IMR-90 (cell line): ENCODE measurements at regions not wholly inside any gene's neighbourhood (a gene's known extent, or its start where the extent isn't known, plus 50 kb on each side); places are given as distances from the start of the nearest gene placed in this dataset.

Experiments used
- ATAC-seq: fragments of 200-7000 bp; cut with Tn5 transposase; 2 replicates; pipeline ENCODE4 v1.9.1; 2020; ENCODE audit warnings: low read depth, mild to moderate bottlenecking, moderate library complexity
- BruUV-seq: library from RNA; stranded (reverse); fragments of 400-500 nt; replicated peaks from 2 replicates; lab custom pipeline; 2021; lab: Mats Ljungman, UMichigan
- CTCF ChIA-PET: fragments of 300-600 bp; formaldehyde crosslinking; extraction: SDS; loops from one replicate; lab custom pipeline; 2021; ENCODE audit warnings: antibody characterized with exemption; lab: Yijun Ruan, JAX
- POLR2A ChIA-PET: fragments of 300-600 bp; sonication (Branson Sonifier 250); formaldehyde crosslinking; loops from one replicate; lab custom pipeline; 2022; ENCODE audit warnings: antibody characterized with exemption; ENCODE audit not compliant: unreplicated experiment; lab: Charles Lee
- DNase-seq: peaks from one replicate; pipeline ENCODE4 v3.0.0; 2013
- H2AFZ ChIP-seq: replicated peaks from 2 replicates; pipeline ENCODE3; 2013; ENCODE audit warnings: low read length, mild to moderate bottlenecking; ENCODE audit not compliant: poor library complexity
- H2AK5ac ChIP-seq: 2 replicates; pipeline ENCODE4 v1.6.1; 2013; ENCODE audit warnings: low read depth, low read length, inconsistent platforms
- H2AK9ac ChIP-seq: replicated peaks from 2 replicates; pipeline ENCODE3; 2013; ENCODE audit warnings: mild to moderate bottlenecking, low read depth, low read length, moderate library complexity; ENCODE audit not compliant: poor library complexity
- H2BK120ac ChIP-seq: 2 replicates; pipeline ENCODE4 v1.6.1; 2013; ENCODE audit warnings: low read depth, low read length, inconsistent platforms
- H2BK15ac ChIP-seq: 3 replicates; pipeline ENCODE4 v1.6.1; 2013; ENCODE audit warnings: low read depth, low read length, inconsistent platforms
- H2BK20ac ChIP-seq: 2 replicates; pipeline ENCODE4 v1.6.1; 2013; ENCODE audit warnings: low read depth, mild to moderate bottlenecking, inconsistent platforms, low read length, moderate library complexity
- H2BK5ac ChIP-seq: 2 replicates; pipeline ENCODE4 v1.6.1; 2013; ENCODE audit warnings: mild to moderate bottlenecking, low read depth, low read length, inconsistent platforms; ENCODE audit not compliant: poor library complexity, severe bottlenecking
- H3K14ac ChIP-seq: replicated peaks from 2 replicates; pipeline ENCODE4 v1.6.1; 2013; ENCODE audit warnings: low read depth, low read length, inconsistent platforms
- H3K18ac ChIP-seq: 2 replicates; pipeline ENCODE4 v1.6.1; 2013; ENCODE audit warnings: low read depth, low read length, control low read depth
- H3K23ac ChIP-seq: 2 replicates; pipeline ENCODE4 v1.6.1; 2013; ENCODE audit warnings: low read depth, low read length, inconsistent platforms
- H3K27ac ChIP-seq: 2 replicates; pipeline ENCODE4 v1.5.1; 2013; ENCODE audit warnings: mild to moderate bottlenecking, control low read depth, low read length; ENCODE audit not compliant: insufficient read depth
- H3K27me3 ChIP-seq: 2 replicates; pipeline ENCODE4 v1.6.1; 2013; ENCODE audit warnings: low read length; ENCODE audit not compliant: control insufficient read depth, insufficient read depth
- H3K36me3 ChIP-seq: 2 replicates; pipeline ENCODE4 v1.6.1; 2013; ENCODE audit warnings: low read length, mixed read lengths; ENCODE audit not compliant: control insufficient read depth, insufficient read depth
- H3K4ac ChIP-seq: 2 replicates; pipeline ENCODE4 v1.6.1; 2013; ENCODE audit warnings: low read depth, low read length, inconsistent platforms
- H3K4me1 ChIP-seq: 2 replicates; pipeline ENCODE4 v1.6.1; 2013; ENCODE audit warnings: low read length, mixed read lengths; ENCODE audit not compliant: control insufficient read depth, insufficient read depth
- H3K4me2 ChIP-seq: 2 replicates; pipeline ENCODE4 v1.6.1; 2013; ENCODE audit warnings: low read depth, mild to moderate bottlenecking, control low read depth, low read length, moderate library complexity
- H3K4me3 ChIP-seq: 2 replicates; pipeline ENCODE4 v1.5.1; 2013; ENCODE audit warnings: low read depth, mild to moderate bottlenecking, control low read depth, low read length, moderate library complexity; ENCODE audit not compliant: insufficient read depth
- H3K56ac ChIP-seq: 2 replicates; pipeline ENCODE4 v1.6.1; 2013; ENCODE audit warnings: low read length, inconsistent platforms; ENCODE audit not compliant: insufficient read depth; ENCODE audit errors: extremely low read depth
- H3K79me1 ChIP-seq, 2 experiments: 2 replicates each; pipeline ENCODE4 v1.6.1; 2013; ENCODE audit warnings: low read length in 2 of 2, inconsistent platforms in 1 of 2, low read depth in 1 of 2
- H3K9ac ChIP-seq: 2 replicates; pipeline ENCODE4 v1.6.1; 2013; ENCODE audit warnings: low read depth, low read length, control low read depth
- H3K9me1 ChIP-seq: 2 replicates; pipeline ENCODE4 v1.6.1; 2013; ENCODE audit warnings: low read length, inconsistent platforms; ENCODE audit not compliant: insufficient read depth
- H3K9me3 ChIP-seq: 2 replicates; pipeline ENCODE4 v1.6.1; 2013; ENCODE audit warnings: low read length; ENCODE audit not compliant: control insufficient read depth, insufficient read depth
- H4K20me1 ChIP-seq: 2 replicates; pipeline ENCODE4 v1.6.1; 2013; ENCODE audit warnings: low read length, inconsistent platforms; ENCODE audit not compliant: insufficient read depth
- H4K5ac ChIP-seq: 2 replicates; pipeline ENCODE4 v1.6.1; 2013; ENCODE audit warnings: mild to moderate bottlenecking, low read depth, low read length, control low read depth
- H4K8ac ChIP-seq, 2 experiments: 2 replicates each; pipeline ENCODE4 v1.6.1; 2013; ENCODE audit warnings: low read depth in 2 of 2, low read length in 2 of 2, control low read depth in 1 of 2, inconsistent platforms in 1 of 2
- H4K91ac ChIP-seq: 2 replicates; pipeline ENCODE4 v1.6.1; 2013; ENCODE audit warnings: low read depth, low read length, inconsistent platforms; ENCODE audit not compliant: insufficient read depth
- BHLHE40 ChIP-seq: fragments of 150-350 bp; IDR thresholded peaks from 2 replicates; pipeline ENCODE4 v1.6.1; 2016; ENCODE audit warnings: mild to moderate bottlenecking, low read depth, low read length
- CEBPB ChIP-seq: IDR thresholded peaks from 2 replicates; pipeline ENCODE4 v1.6.1; 2012; ENCODE audit warnings: low read depth, low read length, improper control_type of control experiment
- CHD1 ChIP-seq: IDR thresholded peaks from 2 replicates; pipeline ENCODE4 v1.6.1; 2012; ENCODE audit warnings: low read depth, low read length, improper control_type of control experiment
- FOS ChIP-seq: fragments of 150-350 bp; IDR thresholded peaks from 2 replicates; pipeline ENCODE4 v1.6.1; 2016; ENCODE audit warnings: low read depth, low read length
- MAFK ChIP-seq: IDR thresholded peaks from 2 replicates; pipeline ENCODE4 v1.6.1; 2012; ENCODE audit warnings: low read depth, low read length, improper control_type of control experiment
- MAZ ChIP-seq: IDR thresholded peaks from 2 replicates; pipeline ENCODE4 v1.6.1; 2012; ENCODE audit warnings: low read depth, mild to moderate bottlenecking, low read length, improper control_type of control experiment, moderate library complexity, borderline replicate concordance
- MXI1 ChIP-seq: IDR thresholded peaks from 2 replicates; pipeline ENCODE4 v1.6.1; 2012; ENCODE audit warnings: low read depth, mild to moderate bottlenecking, low read length, moderate library complexity, borderline replicate concordance
- NFE2L2 ChIP-seq: fragments of 150-350 bp; IDR thresholded peaks from 2 replicates; pipeline ENCODE4 v1.6.1; 2016; ENCODE audit warnings: low read depth, mild to moderate bottlenecking, low read length
- POLR2A ChIP-seq: IDR thresholded peaks from 2 replicates; pipeline ENCODE4 v1.6.1; 2012; ENCODE audit warnings: mild to moderate bottlenecking, low read depth, low read length
- RAD21 ChIP-seq: IDR thresholded peaks from 2 replicates; pipeline ENCODE4 v1.6.1; 2012; ENCODE audit warnings: low read length, improper control_type of control experiment
- RCOR1 ChIP-seq: IDR thresholded peaks from 2 replicates; pipeline ENCODE4 v1.6.1; 2012; ENCODE audit warnings: mild to moderate bottlenecking, low read length, improper control_type of control experiment; ENCODE audit not compliant: insufficient replicate concordance
- RFX5 ChIP-seq: IDR thresholded peaks from 2 replicates; pipeline ENCODE4 v1.8.0; 2012; ENCODE audit warnings: low read depth, mild to moderate bottlenecking, low read length, moderate library complexity
- SMC3 ChIP-seq: fragments of 150-350 bp; IDR thresholded peaks from 2 replicates; pipeline ENCODE4 v1.6.1; 2016; ENCODE audit warnings: low read depth, mild to moderate bottlenecking, antibody characterized with exemption, low read length, moderate library complexity
- WGBS, 2 experiments: methylation state at CpG; one replicate each; pipeline versions ENCODE4 v1.1.5 to v1.1.7; 2013; ENCODE audit warnings: missing lambda C conversion rate in 2 of 2; ENCODE audit not compliant: insufficient read length in 1 of 2; ENCODE audit errors: extremely low coverage in 2 of 2; 5-methylcytosine and 5-hydroxymethylcytosine counted together
- dilution Hi-C: fragments of 300-500 bp; cut with HindIII; formaldehyde crosslinking; loops from one replicate; pipeline ENCODE4 v1.14.3; 2018; ENCODE audit warnings: low sequenced_read_pairs; ENCODE audit not compliant: unreplicated experiment
- in situ Hi-C: fragments of 300-500 bp; cut with MboI; formaldehyde crosslinking; loops from 3 replicates; pipeline ENCODE4 v1.14.3; 2019; ENCODE audit warnings: low sequenced_read_pairs, inconsistent platforms, mixed read lengths
- intact Hi-C: fragments of 100-400 bp; cut with micrococcal nuclease; formaldehyde crosslinking; loops from 2 replicates; pipeline ENCODE4 v1.10.0; 2022
- TF ChIP-seq, protein P1 (sequence below): fragments of 150-350 bp; IDR thresholded peaks from 2 replicates; pipeline ENCODE4 v1.6.1; 2017; ENCODE audit warnings: mild to moderate bottlenecking, antibody characterized with exemption, low read length, low read depth
- TF ChIP-seq, protein P2 (sequence below): fragments of 150-350 bp; IDR thresholded peaks from 2 replicates; pipeline ENCODE4 v1.6.1; 2016; ENCODE audit warnings: low read depth, mild to moderate bottlenecking, low read length, moderate library complexity, borderline replicate concordance
- TF ChIP-seq, protein P3 (sequence below): conservative IDR thresholded peaks from 2 replicates; pipeline ENCODE4 v1.5.1; 2012; ENCODE audit warnings: mild to moderate bottlenecking, low read depth, low read length, improper control_type of control experiment

DNA sequence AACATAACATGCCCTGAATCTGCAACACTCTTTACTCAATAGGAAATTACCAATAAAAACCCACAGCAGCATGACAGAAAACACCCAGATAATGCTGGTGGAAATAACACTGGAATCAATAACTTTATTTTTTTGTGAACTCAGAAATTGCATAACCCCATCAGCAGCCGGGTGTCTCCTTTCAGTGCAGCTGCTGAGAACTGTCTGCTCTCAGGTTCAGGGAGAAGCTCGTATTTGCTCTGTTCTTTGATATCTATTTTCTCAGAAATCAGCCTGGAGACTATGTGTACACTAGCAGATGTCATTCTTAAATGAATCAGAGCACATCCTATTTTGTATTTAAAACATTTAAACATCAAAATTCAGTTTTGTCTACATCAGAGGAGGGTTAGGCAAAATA is 506.0 kb downstream of the POM121L12 start:
- H3K27me3 ChIP-seq: no peaks in the 10 kb centered on the region
- no peak for DNase-seq
- no peak overlapping the region for H3K23ac ChIP-seq
- WGBS, 2 experiments: no CpG with 5 or more reads among the region's 2 CpGs
- in situ Hi-C loops (no loop called here), intact Hi-C loops (no loop called here), dilution Hi-C loops (no loop called here)
- TF ChIP-seq BHLHE40 (no peak), RFX5 (no peak), CHD1 (no peak), CEBPB (no peak), MXI1 (no peak), MAFK (no peak), RAD21 (no peak), RCOR1 (no peak), NFE2L2 (no peak), FOS (no peak), MAZ (no peak), POLR2A (no peak), SMC3 (no peak)
- TF ChIP-seq, protein P1, sequence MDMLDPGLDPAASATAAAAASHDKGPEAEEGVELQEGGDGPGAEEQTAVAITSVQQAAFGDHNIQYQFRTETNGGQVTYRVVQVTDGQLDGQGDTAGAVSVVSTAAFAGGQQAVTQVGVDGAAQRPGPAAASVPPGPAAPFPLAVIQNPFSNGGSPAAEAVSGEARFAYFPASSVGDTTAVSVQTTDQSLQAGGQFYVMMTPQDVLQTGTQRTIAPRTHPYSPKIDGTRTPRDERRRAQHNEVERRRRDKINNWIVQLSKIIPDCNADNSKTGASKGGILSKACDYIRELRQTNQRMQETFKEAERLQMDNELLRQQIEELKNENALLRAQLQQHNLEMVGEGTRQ: no peak
- TF ChIP-seq, protein P2, sequence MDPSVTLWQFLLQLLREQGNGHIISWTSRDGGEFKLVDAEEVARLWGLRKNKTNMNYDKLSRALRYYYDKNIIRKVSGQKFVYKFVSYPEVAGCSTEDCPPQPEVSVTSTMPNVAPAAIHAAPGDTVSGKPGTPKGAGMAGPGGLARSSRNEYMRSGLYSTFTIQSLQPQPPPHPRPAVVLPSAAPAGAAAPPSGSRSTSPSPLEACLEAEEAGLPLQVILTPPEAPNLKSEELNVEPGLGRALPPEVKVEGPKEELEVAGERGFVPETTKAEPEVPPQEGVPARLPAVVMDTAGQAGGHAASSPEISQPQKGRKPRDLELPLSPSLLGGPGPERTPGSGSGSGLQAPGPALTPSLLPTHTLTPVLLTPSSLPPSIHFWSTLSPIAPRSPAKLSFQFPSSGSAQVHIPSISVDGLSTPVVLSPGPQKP: no peak
- TF ChIP-seq, protein P3, sequence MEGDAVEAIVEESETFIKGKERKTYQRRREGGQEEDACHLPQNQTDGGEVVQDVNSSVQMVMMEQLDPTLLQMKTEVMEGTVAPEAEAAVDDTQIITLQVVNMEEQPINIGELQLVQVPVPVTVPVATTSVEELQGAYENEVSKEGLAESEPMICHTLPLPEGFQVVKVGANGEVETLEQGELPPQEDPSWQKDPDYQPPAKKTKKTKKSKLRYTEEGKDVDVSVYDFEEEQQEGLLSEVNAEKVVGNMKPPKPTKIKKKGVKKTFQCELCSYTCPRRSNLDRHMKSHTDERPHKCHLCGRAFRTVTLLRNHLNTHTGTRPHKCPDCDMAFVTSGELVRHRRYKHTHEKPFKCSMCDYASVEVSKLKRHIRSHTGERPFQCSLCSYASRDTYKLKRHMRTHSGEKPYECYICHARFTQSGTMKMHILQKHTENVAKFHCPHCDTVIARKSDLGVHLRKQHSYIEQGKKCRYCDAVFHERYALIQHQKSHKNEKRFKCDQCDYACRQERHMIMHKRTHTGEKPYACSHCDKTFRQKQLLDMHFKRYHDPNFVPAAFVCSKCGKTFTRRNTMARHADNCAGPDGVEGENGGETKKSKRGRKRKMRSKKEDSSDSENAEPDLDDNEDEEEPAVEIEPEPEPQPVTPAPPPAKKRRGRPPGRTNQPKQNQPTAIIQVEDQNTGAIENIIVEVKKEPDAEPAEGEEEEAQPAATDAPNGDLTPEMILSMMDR: no peak
- ChIA-PET CTCF (no interaction called here), POLR2A (no interaction called here)
- H3K4me2 ChIP-seq: no peak overlapping the region
- no peak overlapping the region for H3K56ac ChIP-seq
- H2AFZ ChIP-seq: no peak overlapping the region
- H4K20me1 ChIP-seq: no peaks in the 10 kb centered on the region
- H2BK5ac ChIP-seq: no peak overlapping the region
- H2AK9ac ChIP-seq: no peak overlapping the region
- no peak overlapping the region for H3K9ac ChIP-seq
- no peak overlapping the region for H2BK20ac ChIP-seq
- BruUV-seq: no TSS peak
- peaks cover 7% of the 10 kb centered on the region for H3K9me3 ChIP-seq
- no peak overlapping the region for H4K5ac ChIP-seq
- H3K18ac ChIP-seq: no peak overlapping the region
- no peak overlapping the region for H3K27ac ChIP-seq
- no peak overlapping the region for H2AK5ac ChIP-seq
- ATAC-seq: no peak
- no peak overlapping the region for H3K4me3 ChIP-seq
- H3K9me1 ChIP-seq: no peaks in the 10 kb centered on the region
- no peak overlapping the region for H3K14ac ChIP-seq
- H3K4ac ChIP-seq: no peak overlapping the region
- H3K36me3 ChIP-seq: no peaks in the 10 kb centered on the region
- no peak overlapping the region for H4K8ac ChIP-seq
- H2BK15ac ChIP-seq: no peak overlapping the region
- no peaks in the 10 kb centered on the region for H3K4me1 ChIP-seq
- H4K91ac ChIP-seq: no peak overlapping the region
- no peaks in the 10 kb centered on the region for H3K79me1 ChIP-seq
- H2BK120ac ChIP-seq: no peak overlapping the region
